ENCODE measurements at regions not wholly inside any gene's neighbourhood (a gene's known extent, or its start where the extent isn't known, plus 50 kb on each side); places are given as distances from the start of the nearest gene placed in this dataset.

DNA sequence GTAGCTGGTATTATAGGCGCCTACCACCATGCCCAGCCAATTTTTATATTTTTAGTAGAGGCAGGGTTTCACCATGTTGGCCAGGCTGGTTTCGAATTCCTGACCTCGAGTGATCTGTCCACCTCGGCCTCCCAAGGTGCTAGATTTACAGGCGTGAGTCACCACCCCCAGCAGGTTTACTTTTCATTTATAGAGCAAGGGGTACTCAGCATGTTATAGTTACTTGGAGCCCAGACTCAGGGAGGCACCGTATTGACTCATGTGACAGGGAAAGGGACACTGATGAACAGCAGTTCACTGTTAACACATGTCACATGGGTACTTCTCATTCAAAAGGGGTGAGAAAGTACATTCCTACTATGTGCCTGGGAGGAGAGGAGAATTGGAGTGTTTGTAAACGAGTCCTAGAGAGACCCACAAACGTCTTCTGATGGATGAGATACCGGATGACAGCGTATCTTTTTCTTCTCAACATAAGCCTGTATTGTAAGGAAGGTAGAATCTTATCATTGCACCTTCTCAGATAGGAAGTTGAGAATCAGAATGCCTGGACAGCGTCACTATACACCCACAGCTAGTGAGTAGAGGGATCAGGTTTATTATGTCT, 510.0 kb downstream of the USP25 start:
- no peak for TF ChIP-seq CTCF (IDR thresholded peaks at IDR 0.05; ENCODE audit: extremely low read depth, missing control alignments)
- no peak for DNase-seq (ENCODE audit: low spot score)

GRCh38 chr21:16241016-16241415, 511.2 kb downstream of the USP25 start:
- DNase-seq (ENCODE audit: low spot score) = no peak
- no peak for TF ChIP-seq CTCF (IDR thresholded peaks at IDR 0.05; ENCODE audit: extremely low read depth, missing control alignments)

GRCh38 chr21:16241479-16241963, 511.7 kb downstream of the USP25 start:
- DNase-seq (ENCODE audit: low spot score) = no peak
- no peak for TF ChIP-seq CTCF (IDR thresholded peaks at IDR 0.05; ENCODE audit: extremely low read depth, missing control alignments)

DNA sequence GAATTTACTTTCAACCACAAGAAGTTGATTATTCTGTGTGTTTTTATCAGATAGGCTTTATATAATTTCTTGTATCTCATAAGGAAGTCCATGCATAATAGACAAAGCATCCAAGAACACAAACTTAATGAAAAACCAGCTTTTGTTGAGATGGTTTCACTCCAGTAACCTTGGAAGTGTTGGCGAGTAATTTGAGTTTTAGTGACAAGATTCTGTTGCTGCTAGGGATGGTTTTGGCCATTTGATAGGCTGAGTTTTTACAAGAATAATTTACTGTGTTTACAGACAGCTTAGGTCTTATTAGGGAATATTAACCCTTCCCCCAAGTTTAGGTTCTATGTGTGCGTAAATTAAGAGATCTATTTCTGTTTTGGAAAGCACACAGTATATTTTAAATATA, 513.6 kb downstream of the USP25 start:
- no peak for DNase-seq (ENCODE audit: low spot score)
- no peak for TF ChIP-seq CTCF (IDR thresholded peaks at IDR 0.05; ENCODE audit: extremely low read depth, missing control alignments)

DNA sequence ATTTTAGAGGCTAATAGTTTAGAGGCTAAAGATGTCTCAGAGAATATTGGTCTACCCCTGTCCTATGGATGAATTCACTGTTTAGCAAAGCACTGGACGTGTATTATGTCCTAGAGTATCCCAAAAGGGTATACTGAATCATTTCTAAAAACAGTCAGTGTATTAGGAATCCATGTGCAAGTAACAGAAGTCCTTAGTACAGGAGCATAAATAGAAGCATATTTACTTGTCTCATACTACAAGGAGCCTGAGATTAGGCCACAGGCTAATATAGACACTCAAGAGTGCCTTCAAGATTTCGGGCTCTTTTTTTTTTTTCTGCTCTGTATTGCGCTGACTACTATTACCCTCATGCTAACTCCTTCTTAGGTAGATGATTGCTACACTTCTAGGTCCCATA, 518.9 kb downstream of the USP25 start:
- TF ChIP-seq CTCF (IDR thresholded peaks at IDR 0.05; ENCODE audit: extremely low read depth, missing control alignments) = no peak
- DNase-seq (ENCODE audit: low spot score) = no peak

GRCh38 chr21:16250273-16250672, 520.5 kb downstream of the USP25 start:
- no peak for DNase-seq (ENCODE audit: low spot score)
- TF ChIP-seq CTCF (IDR thresholded peaks at IDR 0.05; ENCODE audit: extremely low read depth, missing control alignments) = no peak

GRCh38 chr21:16258844-16259611, 529.2 kb downstream of the USP25 start:
- DNase-seq (ENCODE audit: low spot score) = no peak
- no peak for TF ChIP-seq CTCF (IDR thresholded peaks at IDR 0.05; ENCODE audit: extremely low read depth, missing control alignments)

Data from GM20000 (cell line).